Subcutaneous abdominal adipose tissue (tissue), 5 donors: ENCODE measurements at regions not wholly inside any gene's neighbourhood (a gene's known extent, or its start where the extent isn't known, plus 50 kb on each side); places are given as distances from the start of the nearest gene placed in this dataset.
"Not testable (repeated sequence)": the region's sequence is repeated elsewhere in the genome, so short reads cannot be mapped to it uniquely, and the experiment has no call there.

Experiments
- H3K27ac ChIP-seq: one replicate; pipeline ENCODE4 v1.7.0; 2013; ENCODE audit warnings: low read depth, mild to moderate bottlenecking, inconsistent platforms, low read length, moderate library complexity
- H3K27me3 ChIP-seq, 5 donors: one replicate each; pipeline ENCODE4 v1.7.0; 2013; ENCODE audit warnings: low read length in 5 of 5, inconsistent platforms in 1 of 5; ENCODE audit not compliant: control insufficient read depth in 5 of 5, insufficient read depth in 4 of 5
- H3K36me3 ChIP-seq, 5 donors: one replicate each; pipeline ENCODE4 v1.7.0; 2013; ENCODE audit warnings: low read length in 5 of 5; ENCODE audit not compliant: control insufficient read depth in 5 of 5, insufficient read depth in 5 of 5
- H3K4me1 ChIP-seq, 5 donors: one replicate each; pipeline ENCODE4 v1.7.0; 2013; ENCODE audit warnings: low read length in 5 of 5, mild to moderate bottlenecking in 3 of 5, moderate library complexity in 1 of 5; ENCODE audit not compliant: control insufficient read depth in 5 of 5, insufficient read depth in 5 of 5
- H3K4me3 ChIP-seq, 5 donors: one replicate each; pipeline ENCODE4 v1.7.0; 2013; ENCODE audit warnings: low read length in 5 of 5, low read depth in 1 of 5
- H3K9ac ChIP-seq, 5 donors: one replicate each; pipeline ENCODE4 v1.7.0; 2013; ENCODE audit warnings: low read length in 5 of 5, mild to moderate bottlenecking in 4 of 5, moderate library complexity in 3 of 5
- H3K9me3 ChIP-seq, 5 donors: one replicate each; pipeline ENCODE4 v1.7.0; 2013; ENCODE audit warnings: low read length in 5 of 5; ENCODE audit not compliant: control insufficient read depth in 5 of 5
- donor health status: healthy.
- donor health status: healthy.
- donor health status: healthy.
- donor health status: healthy.
- donor health status: healthy.

DNA sequence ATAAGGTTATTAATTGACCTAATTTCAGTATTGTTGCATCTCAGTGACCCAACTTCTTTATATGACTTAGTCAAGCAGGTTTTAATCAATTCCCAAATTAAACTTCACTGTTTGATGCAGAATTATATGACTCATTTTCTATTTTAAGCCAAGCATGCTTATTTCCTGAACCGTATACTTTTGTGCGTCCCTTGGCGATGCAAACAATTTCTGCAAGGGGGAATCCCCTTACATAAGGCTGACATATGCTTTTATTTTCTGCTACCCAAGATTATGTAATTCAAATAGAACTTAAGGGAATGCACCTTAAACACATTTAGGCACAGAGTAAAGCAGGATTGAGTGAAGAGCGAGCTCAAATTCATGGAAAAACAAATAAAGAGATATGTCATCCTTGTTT lies 303.9 kb downstream of the PDCD6IP start:
- no peaks in the 10 kb centered on the region for H3K36me3 ChIP-seq
- H3K4me1 ChIP-seq: peaks cover 0 to 12% (median 8%) of the 10 kb centered on the region in 5 donors
- H3K27me3 ChIP-seq: no peaks in the 10 kb centered on the region
- H3K27ac ChIP-seq: no peak overlapping the region
- H3K9ac ChIP-seq: no peak overlapping the region
- peaks cover 0 to 6% (median 0%) of the 10 kb centered on the region in 5 donors for H3K9me3 ChIP-seq
- H3K4me3 ChIP-seq: no peak overlapping the region

DNA sequence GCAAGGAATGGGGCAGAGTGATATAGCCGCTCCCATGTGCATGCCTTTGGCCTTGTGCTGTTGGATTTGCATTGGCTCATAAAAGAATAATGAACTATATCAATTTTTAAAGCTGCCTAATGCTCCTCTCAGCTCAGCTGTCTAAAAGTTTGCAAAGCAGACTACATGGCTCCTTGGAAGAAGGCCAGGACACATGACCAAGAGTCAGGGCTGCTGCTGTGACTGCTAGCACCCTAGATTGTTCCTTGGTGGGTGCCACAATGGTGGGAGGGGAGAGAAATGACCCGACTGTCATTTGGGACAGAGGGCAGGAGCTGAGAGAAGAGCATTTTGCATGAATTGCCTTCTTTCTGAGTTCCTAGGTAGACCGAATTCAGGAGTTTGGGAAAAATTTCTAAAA lies 307.9 kb downstream of the PDCD6IP start:
- no peaks in the 10 kb centered on the region for H3K36me3 ChIP-seq
- H3K9me3 ChIP-seq: peaks cover 0 to 4% (median 0%) of the 10 kb centered on the region in 5 donors
- no peak overlapping the region for H3K4me3 ChIP-seq
- H3K27me3 ChIP-seq: no peaks in the 10 kb centered on the region
- H3K9ac ChIP-seq: no peak overlapping the region
- H3K4me1 ChIP-seq: peaks cover 0 to 13% (median 8%) of the 10 kb centered on the region in 5 donors
- H3K27ac ChIP-seq: no peak overlapping the region

DNA sequence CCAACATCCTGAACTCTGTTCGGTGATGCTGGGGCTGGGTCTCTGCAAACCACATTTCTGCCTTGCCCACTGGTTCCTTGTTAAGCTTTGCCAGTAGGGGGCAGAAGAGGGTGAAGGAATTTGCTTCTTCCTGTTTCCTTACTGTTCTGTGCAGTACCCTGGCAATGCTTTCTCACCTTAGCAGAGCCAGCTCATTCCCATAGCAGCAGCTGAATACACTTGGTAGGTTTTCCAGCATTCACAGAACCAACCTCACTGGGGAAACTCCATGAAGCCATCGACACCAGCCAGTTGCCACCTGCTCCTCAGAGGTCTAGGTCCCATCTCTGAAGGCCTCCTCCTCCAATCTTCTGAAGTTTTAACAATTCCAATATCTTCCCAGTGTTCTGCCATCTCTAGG lies 308.4 kb downstream of the PDCD6IP start:
- H3K4me3 ChIP-seq: no peak overlapping the region
- H3K4me1 ChIP-seq: peaks cover 0 to 18% (median 12%) of the 10 kb centered on the region in 5 donors
- no peak overlapping the region for H3K9ac ChIP-seq
- H3K27ac ChIP-seq: no peak overlapping the region
- no peaks in the 10 kb centered on the region for H3K36me3 ChIP-seq
- H3K27me3 ChIP-seq: no peaks in the 10 kb centered on the region
- H3K9me3 ChIP-seq: no peaks in the 10 kb centered on the region

DNA sequence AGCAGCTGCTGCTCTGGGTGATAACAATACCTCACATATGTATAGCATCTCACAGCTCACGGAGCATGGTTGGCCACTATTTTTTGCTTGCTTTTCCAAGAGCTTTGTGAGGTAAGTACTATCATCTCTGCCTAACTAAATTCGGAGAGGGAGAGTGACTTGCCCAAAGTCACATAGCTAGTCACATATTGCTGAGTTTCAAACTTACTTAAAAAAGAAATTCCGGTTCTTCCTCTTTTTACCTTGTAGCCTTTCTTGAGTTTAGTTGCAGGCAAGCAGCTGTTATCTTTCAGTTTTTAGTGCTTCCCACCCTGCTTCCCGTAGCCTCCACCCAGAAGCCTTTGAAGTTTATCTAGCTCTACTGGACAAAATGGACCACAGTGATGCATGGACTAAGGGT lies 309.2 kb downstream of the PDCD6IP start:
- no peaks in the 10 kb centered on the region for H3K36me3 ChIP-seq
- no peak overlapping the region for H3K9ac ChIP-seq
- H3K27me3 ChIP-seq: no peaks in the 10 kb centered on the region
- H3K4me1 ChIP-seq: peaks cover 0 to 20% (median 13%) of the 10 kb centered on the region in 5 donors
- no peaks in the 10 kb centered on the region for H3K9me3 ChIP-seq
- H3K4me3 ChIP-seq: no peak overlapping the region
- H3K27ac ChIP-seq: no peak overlapping the region

DNA sequence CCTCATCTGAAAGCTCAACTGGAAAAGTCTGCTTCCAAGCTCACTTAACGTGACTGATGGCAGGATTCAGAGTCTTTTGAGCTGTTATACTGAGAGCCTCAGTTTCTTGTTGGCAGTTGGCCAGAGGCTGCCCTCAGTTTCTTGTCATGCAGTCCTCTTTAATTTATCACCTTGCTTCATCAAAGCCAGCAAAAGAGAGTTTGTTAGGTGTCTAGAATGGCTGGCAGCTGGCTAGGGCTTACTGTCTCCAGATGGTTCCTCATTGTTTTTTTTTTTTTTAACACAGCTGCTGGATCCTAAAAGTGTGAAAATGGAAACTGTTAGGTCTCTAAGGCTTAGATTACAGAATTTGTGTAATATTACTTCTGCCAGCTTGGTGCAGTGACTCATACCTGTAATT lies 310.6 kb downstream of the PDCD6IP start:
- peaks cover 0 to 20% (median 13%) of the 10 kb centered on the region in 5 donors for H3K4me1 ChIP-seq
- no peaks in the 10 kb centered on the region for H3K27me3 ChIP-seq
- no peak overlapping the region for H3K27ac ChIP-seq
- no peak overlapping the region for H3K4me3 ChIP-seq
- no peak overlapping the region for H3K9ac ChIP-seq
- no peaks in the 10 kb centered on the region for H3K9me3 ChIP-seq
- no peaks in the 10 kb centered on the region for H3K36me3 ChIP-seq

DNA sequence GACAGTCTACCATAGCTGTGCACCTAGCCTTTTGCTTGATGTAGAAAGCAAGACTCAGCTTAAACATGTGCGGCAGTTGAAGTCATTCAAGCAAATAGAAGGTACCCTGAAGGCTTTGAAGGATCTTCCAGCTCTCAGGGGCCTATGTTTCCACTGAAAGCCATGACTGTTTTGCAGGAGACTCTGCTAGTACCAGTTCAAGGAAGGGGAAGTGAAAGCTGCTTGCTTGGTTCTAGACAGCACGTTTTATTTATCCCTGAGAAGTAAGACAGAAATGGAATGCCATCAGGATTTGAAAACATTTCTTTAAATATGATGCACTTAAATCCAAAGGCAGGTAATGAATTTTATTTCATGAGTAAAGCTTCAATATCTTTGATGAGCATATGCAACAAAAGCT lies 311.4 kb downstream of the PDCD6IP start:
- H3K27me3 ChIP-seq: no peaks in the 10 kb centered on the region
- no peak overlapping the region for H3K9ac ChIP-seq
- no peak overlapping the region for H3K27ac ChIP-seq
- no peaks in the 10 kb centered on the region for H3K9me3 ChIP-seq
- peaks cover 0 to 20% (median 13%) of the 10 kb centered on the region in 5 donors for H3K4me1 ChIP-seq
- H3K4me3 ChIP-seq: no peak overlapping the region
- no peaks in the 10 kb centered on the region for H3K36me3 ChIP-seq

DNA sequence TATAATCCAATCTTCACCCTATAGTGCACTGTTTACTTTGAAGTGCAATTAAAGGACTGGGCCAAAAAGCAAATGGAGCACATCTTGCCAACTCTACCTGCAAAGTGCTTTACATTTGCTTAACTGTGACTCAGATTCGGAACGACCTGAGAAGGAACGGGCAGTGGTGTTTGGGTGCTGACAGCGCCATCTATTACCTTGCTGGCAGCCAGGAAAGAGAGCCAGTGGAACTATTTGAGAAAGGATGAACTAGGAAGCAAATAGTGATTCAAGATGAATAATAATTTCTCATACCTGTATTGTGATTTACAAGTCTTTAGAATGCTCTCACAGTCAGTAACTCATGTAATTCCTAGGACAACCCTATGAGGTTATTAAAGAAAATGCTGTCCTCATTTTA lies 312.9 kb downstream of the PDCD6IP start:
- H3K36me3 ChIP-seq: no peaks in the 10 kb centered on the region
- no peak overlapping the region for H3K9ac ChIP-seq
- H3K4me3 ChIP-seq: no peak overlapping the region
- peaks cover 0 to 8% (median 4%) of the 10 kb centered on the region in 5 donors for H3K4me1 ChIP-seq
- no peaks in the 10 kb centered on the region for H3K27me3 ChIP-seq
- no peak overlapping the region for H3K27ac ChIP-seq
- no peaks in the 10 kb centered on the region for H3K9me3 ChIP-seq

DNA sequence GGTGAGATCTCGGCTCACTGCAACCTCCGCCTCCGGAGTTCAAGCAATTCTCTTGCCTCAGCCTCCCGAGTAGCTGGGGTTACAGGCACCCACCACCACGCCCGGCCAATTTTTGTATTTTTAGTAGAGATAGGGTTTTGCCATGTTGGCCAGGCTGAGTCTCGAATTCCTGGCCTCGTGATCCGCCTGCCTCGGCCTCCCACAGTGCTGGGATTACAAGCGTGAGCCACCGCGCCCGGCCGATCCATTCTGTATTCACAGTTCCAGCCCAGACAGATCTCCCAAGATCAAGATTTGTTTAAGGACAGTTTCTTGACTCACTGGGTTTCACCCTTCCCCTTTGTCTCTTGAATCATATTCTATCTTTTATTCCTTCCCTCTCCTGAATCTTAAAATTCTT lies 313.8 kb downstream of the PDCD6IP start:
- not testable (repeated sequence) for H3K4me3 ChIP-seq, H3K36me3 ChIP-seq, H3K4me1 ChIP-seq

DNA sequence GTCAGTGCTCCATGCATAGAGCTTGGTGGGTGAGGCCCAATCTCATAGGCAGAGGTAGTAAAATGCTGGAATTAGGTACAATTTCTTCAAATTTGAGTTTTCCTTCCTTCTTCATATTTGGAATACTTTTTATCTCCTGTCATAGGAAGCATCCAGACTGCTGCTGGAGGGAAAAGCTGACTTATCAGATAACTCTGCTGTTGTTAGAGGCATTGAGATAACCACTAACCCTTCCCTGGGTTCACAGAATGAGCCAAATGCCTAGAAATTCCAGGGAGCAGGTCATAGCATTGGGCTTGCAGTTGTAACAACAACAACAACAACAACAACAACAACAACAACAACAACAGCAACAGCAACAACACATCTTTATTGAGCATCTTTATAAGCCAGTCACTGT lies 332.7 kb downstream of the PDCD6IP start:
- Histone ChIP-seq H3K36me3 (no peaks in the 10 kb centered on the region), H3K27ac (no peak overlapping the region), H3K27me3 (no peaks in the 10 kb centered on the region), H3K4me3 (no peak overlapping the region), H3K9ac (no peak overlapping the region), H3K4me1 (no peaks in the 10 kb centered on the region), H3K9me3 (peaks cover 0 to 5% (median 0%) of the 10 kb centered on the region in 5 donors)

More for the DNA sequence above, 313.8 kb downstream of the PDCD6IP start:
- H3K27ac ChIP-seq, H3K9me3 ChIP-seq, H3K27me3 ChIP-seq, H3K9ac ChIP-seq: not testable (repeated sequence)

DNA sequence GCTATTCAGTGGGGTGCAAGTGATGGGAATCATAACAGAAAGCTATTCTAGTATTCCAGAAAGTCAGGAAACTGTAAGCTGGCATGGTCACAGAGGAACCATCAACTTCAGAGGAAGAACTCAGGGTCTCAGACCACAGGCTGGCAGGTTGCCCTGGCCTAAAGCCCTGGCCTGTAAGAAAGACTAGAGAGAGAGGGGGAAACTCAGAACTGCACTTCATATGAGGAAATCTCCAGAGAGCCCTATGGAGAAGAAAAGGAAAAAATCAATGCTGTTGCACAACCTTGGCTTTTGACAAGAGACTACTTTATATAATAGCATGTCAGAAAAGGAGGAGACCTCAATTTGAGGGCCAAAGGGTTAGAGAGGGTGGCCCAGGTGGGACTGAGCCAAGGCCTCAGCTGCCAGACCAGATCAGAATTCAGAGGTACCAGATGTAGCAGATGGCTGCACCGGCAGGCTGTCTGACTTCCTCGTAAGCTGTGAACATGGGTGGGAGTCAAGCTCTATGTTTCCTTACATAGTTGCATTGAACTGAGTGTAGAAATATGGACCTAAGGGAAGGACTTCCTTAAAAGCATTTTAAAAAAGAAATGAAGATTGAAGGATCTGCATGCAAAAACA lies 333.8 kb downstream of the PDCD6IP start:
- Histone ChIP-seq H3K27ac (no peak overlapping the region), H3K9me3 (peaks cover 0 to 8% (median 0%) of the 10 kb centered on the region in 5 donors), H3K36me3 (no peaks in the 10 kb centered on the region), H3K27me3 (no peaks in the 10 kb centered on the region), H3K9ac (no peak overlapping the region), H3K4me1 (no peaks in the 10 kb centered on the region), H3K4me3 (no peak overlapping the region)
